Dendritic cell treated with granulocyte-macrophage colony-stimulating factor and Interleukin-4, amounts not matched to agents 40 ng/mL and 50 ng/mL, for 4 days (primary cell): ENCODE measurements at regions not wholly inside any gene's neighbourhood (a gene's known extent, or its start where the extent isn't known, plus 50 kb on each side); places are given as distances from the start of the nearest gene placed in this dataset.

ENCODE experiments used
- H3K27ac Mint-ChIP-seq: one replicate; pipeline ENCODE4 v1.8.0; 2022; ENCODE audit warnings: mild to moderate bottlenecking, mixed read lengths
- H3K27me3 Mint-ChIP-seq: one replicate; pipeline ENCODE4 v1.8.0; 2022; ENCODE audit warnings: mild to moderate bottlenecking, mixed read lengths
- H3K36me3 Mint-ChIP-seq: one replicate; pipeline ENCODE4 v1.8.0; 2022; ENCODE audit warnings: low read depth, mixed read lengths
- H3K4me1 Mint-ChIP-seq: one replicate; pipeline ENCODE4 v1.8.0; 2022; ENCODE audit warnings: low read depth, mixed read lengths
- H3K4me3 Mint-ChIP-seq: one replicate; pipeline ENCODE4 v1.8.0; 2022; ENCODE audit warnings: mild to moderate bottlenecking, moderate library complexity, mixed read lengths
- H3K9me3 Mint-ChIP-seq: one replicate; pipeline ENCODE4 v1.8.0; 2022; ENCODE audit warnings: mixed read lengths
- intact Hi-C: fragments of 100-400 bp; cut with micrococcal nuclease; formaldehyde crosslinking; loops from one replicate; pipeline ENCODE4 v1.15.0; 2022

DNA sequence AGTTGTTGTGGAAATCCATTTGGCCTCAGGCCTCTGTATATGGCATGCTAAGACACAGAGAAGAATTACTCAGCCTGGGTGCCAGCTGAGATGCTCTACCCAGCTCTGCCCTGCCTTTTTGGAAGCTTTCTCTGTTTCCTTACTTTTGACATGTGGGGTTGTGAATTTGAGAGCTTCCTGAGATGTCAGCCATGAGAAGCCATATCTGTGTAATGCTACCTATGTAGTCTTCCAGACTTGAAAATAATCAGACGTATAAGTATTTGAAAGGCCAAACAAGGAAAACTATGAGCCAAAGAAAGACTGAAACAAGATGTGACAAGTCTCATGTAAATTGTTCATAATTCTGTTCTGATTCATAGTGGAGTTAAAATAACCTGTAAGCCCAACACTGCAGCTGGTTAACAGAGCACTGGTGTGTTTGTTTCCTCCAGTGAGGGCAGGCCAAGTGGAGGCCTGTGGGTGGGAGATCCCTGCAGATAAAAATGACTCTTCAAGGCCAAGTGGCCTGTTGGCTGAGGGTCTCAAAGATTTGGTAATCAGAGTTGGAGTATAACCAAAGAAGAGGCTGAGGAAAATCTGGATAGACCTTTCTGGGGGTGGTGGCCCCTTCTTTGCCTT is 94.0 kb downstream of the TMX1 start:
- intact Hi-C loops = no loop called here
- Mint-ChIP-seq H3K4me3 (no peak overlapping the region), H3K27me3 (peaks cover 1% of the 10 kb centered on the region), H3K9me3 (no peaks in the 10 kb centered on the region), H3K27ac (no peak overlapping the region), H3K4me1 (no peaks in the 10 kb centered on the region), H3K36me3 (no peaks in the 10 kb centered on the region)

DNA sequence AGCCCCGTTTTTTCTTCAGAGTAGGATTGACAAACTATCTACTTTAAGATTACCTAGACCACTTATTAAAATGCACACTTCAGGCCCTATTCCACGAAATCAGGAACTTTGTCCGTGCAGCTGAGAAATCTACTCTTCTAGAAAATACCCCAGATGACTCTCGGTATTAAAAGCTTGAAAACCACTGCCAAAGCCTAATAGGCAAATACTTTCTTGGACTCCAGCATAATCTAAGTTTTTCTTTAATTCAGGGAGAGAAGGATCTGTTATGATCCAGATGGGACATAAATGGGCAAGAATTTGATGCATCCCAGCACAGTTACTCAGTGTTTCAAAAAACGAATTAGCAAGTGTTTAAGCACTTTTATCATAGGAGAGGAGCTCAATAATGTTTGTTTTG is 94.5 kb downstream of the TMX1 start:
- H3K4me3 Mint-ChIP-seq = no peak overlapping the region
- peaks cover 1% of the 10 kb centered on the region for H3K27me3 Mint-ChIP-seq
- no peaks in the 10 kb centered on the region for H3K36me3 Mint-ChIP-seq
- no peak overlapping the region for H3K27ac Mint-ChIP-seq
- no peaks in the 10 kb centered on the region for H3K9me3 Mint-ChIP-seq
- H3K4me1 Mint-ChIP-seq = no peaks in the 10 kb centered on the region
- intact Hi-C loops = no loop called here

DNA sequence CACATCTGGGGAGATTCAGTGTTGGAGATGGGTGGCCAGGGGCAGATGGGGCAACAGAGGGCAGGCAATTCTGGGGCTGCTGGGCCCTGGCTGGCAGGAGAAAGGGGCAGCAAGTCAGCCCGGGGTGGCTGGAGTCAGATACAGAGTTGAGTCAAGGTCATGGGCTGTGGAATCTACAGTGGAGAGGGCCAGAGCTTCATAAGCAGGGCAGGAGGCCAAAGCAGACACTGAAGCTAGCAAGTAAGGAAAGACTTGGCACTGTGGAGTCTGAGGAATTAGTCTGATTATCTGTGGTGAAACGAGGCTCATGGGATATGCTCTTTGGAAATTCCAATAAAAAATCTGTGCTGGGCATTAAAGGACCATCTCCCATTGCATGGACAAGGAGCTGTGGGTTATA is 95.5 kb downstream of the TMX1 start:
- H3K27ac Mint-ChIP-seq = no peak overlapping the region
- peaks cover 1% of the 10 kb centered on the region for H3K27me3 Mint-ChIP-seq
- no peaks in the 10 kb centered on the region for H3K4me1 Mint-ChIP-seq
- H3K4me3 Mint-ChIP-seq = no peak overlapping the region
- intact Hi-C loops = no loop called here
- no peaks in the 10 kb centered on the region for H3K9me3 Mint-ChIP-seq
- no peaks in the 10 kb centered on the region for H3K36me3 Mint-ChIP-seq

DNA sequence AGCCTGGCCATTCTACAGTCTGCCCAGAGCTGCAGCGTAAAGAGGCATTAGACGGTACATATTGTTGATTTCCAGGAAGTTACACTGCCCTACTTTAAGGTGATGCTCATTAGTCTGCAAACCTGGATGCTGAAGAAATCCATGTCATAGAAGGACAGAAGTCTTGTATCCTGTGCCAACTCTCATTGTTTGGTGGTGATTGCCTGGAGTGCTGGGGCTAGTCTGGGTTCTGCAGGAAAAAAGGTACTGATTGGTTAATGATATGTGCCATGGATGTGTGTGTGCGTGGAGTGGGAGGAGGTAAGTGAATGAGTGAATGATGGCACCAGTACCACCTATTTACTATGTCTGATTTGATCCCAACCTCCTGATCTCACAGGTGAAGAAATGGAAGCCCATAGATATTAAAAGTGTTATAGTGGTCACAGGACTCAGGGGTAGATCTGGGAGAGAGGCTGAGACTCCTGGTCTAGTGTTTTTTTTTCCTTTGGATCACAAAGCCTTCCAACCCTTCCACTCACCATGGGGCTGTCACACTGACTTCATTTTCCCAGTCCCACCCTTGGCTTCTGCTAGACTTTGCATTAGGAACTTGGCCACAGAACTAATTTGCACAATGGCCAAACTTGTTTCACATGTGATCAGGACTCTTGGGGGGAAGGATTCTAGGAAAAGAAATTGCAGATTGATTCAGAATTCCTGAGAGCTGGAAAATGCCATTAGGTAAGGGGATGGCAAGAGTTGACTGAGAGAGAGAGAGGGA is 96.1 kb downstream of the TMX1 start:
- H3K4me1 Mint-ChIP-seq = no peaks in the 10 kb centered on the region
- no peaks in the 10 kb centered on the region for H3K36me3 Mint-ChIP-seq
- H3K27me3 Mint-ChIP-seq = peaks cover 1% of the 10 kb centered on the region
- no peak overlapping the region for H3K27ac Mint-ChIP-seq
- no peak overlapping the region for H3K4me3 Mint-ChIP-seq
- intact Hi-C loops = no loop called here
- H3K9me3 Mint-ChIP-seq = no peaks in the 10 kb centered on the region

DNA sequence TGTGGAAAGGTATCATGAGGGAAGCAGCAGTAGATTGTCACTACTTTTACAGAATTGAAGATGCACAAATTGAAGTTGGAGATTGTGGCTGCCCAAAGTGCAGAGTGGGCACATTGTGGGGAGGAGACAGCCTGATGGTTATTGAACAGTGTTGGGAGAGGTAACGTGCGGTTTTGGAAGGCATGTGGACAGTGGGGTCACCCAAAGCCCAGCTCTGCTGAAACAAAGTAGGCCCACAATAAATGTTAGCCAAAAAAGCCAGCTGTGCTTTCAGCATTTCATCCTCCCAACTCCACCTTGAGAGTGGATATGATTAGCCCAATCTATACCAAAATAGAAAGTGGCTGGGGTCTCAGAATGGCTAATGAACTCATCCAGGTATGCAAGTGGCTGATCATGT is 96.7 kb downstream of the TMX1 start:
- Mint-ChIP-seq H3K36me3 (no peaks in the 10 kb centered on the region), H3K4me3 (no peak overlapping the region), H3K4me1 (no peaks in the 10 kb centered on the region), H3K9me3 (no peaks in the 10 kb centered on the region), H3K27ac (no peak overlapping the region), H3K27me3 (peaks cover 1% of the 10 kb centered on the region)
- intact Hi-C loops = no loop called here

DNA sequence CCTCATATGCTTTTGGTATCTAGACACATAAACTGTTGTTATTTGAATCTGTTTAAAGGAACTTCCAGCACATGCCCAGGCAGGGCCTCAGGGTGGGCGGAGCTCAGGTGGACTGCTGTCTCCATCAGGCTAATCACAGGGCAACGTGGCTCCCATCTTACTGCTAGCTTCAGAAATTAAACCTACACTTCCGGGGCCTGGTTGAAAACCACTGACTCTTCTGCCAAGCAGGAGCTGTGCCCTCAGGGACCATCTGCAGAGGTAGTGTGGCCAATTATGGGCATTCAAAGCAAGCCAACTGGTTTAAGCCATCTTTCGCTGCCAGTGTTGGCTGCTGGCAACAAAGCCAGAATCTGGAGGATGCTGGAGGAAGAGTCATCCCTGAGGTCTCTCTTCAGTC is 97.5 kb downstream of the TMX1 start:
- no peak overlapping the region for H3K27ac Mint-ChIP-seq
- no peak overlapping the region for H3K4me3 Mint-ChIP-seq
- H3K27me3 Mint-ChIP-seq = no peaks in the 10 kb centered on the region
- no peaks in the 10 kb centered on the region for H3K9me3 Mint-ChIP-seq
- no peaks in the 10 kb centered on the region for H3K36me3 Mint-ChIP-seq
- H3K4me1 Mint-ChIP-seq = no peaks in the 10 kb centered on the region
- intact Hi-C loops = no loop called here

DNA sequence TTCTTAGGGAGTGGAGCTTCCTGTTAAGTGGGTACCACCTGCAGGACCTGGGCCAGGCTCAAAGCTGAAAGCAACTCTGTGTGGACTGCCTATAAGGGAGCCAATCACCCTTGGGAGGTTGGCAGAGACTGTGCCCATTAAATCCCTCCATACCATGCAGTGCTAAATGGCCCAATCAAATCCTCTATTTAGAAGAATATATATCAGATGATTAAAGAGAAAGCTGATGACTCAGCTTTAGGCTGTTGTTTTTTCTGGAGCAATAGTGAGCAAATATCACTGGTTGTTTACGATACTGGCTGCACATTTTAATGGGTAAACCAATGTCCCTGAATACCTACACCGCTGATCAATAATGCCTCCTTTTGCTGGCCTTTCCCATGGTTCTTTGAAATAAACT is 101.3 kb downstream of the TMX1 start:
- intact Hi-C loops = no loop called here
- no peak overlapping the region for H3K4me3 Mint-ChIP-seq

DNA sequence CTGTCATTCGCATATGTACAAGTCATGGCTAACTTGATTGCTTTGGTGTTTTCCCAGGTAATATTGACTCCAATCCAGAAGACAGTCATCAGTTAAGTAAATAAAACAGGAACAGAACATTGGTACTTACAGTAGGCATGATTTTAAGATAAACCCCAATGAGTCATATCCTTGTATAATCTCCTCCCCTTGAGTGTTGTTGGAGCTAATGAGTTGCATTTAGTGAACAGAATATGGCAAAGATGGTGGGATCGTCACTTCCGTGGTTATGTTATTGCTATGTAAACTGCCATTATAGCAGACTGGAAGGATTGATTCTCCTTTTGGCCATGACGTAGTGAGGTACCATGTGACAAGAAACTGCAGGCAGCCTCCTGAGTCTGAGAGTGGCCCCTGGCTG is 102.2 kb downstream of the TMX1 start:
- intact Hi-C loops = no loop called here
- H3K4me3 Mint-ChIP-seq = no peak overlapping the region
- H3K9me3 Mint-ChIP-seq = peaks cover 12% of the 10 kb centered on the region
- H3K36me3 Mint-ChIP-seq = no peaks in the 10 kb centered on the region
- no peaks in the 10 kb centered on the region for H3K4me1 Mint-ChIP-seq
- no peak overlapping the region for H3K27ac Mint-ChIP-seq
- no peaks in the 10 kb centered on the region for H3K27me3 Mint-ChIP-seq

More for the DNA sequence above, 101.3 kb downstream of the TMX1 start:
- no peaks in the 10 kb centered on the region for H3K36me3 Mint-ChIP-seq
- no peaks in the 10 kb centered on the region for H3K27me3 Mint-ChIP-seq
- H3K27ac Mint-ChIP-seq = no peak overlapping the region
- H3K9me3 Mint-ChIP-seq = peaks cover 12% of the 10 kb centered on the region
- H3K4me1 Mint-ChIP-seq = no peaks in the 10 kb centered on the region

DNA sequence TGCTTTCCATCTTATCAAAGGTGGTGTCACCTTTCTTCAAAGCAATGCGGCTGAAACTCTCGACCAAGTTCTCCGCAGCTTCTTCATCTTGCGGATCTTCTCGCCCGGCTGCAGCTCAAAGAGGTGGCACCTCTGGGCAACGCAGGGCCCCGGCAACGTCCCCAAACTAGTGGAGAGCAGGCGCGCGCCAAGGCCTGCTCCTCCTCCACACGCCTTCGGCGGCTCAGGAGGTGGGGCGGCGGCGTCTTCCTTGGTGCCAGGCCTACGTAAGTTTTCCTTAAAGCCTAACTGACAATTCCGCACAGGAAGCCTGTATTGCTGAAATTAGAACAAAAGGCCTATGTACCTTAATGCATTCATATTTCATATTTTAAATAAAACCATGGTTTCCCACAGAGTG is 112.0 kb downstream of the TMX1 start:
- no peaks in the 10 kb centered on the region for H3K4me1 Mint-ChIP-seq

DNA sequence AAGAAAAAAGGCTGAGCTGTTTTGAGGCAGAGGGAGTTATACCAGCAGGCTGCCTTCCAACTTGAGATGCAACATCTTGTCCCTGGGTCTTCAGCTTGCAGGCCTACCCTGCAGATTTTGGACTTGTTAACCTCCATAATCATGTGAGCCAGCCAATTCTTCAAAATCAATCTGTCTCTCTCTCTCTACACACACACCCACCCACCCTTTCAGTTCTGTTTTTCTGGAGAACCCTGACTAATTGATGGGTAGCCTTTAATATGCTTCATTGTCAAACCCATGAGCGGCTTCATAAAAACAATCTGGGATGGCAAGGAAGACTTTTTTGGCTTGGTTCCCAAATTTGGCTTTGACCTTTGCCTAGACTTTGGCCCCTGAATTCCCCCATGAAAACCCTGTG is 113.9 kb downstream of the TMX1 start:
- intact Hi-C loops = no loop called here
- H3K36me3 Mint-ChIP-seq = no peaks in the 10 kb centered on the region

More for the DNA sequence above, 112.0 kb downstream of the TMX1 start:
- intact Hi-C loops = no loop called here
- Mint-ChIP-seq H3K27me3 (no peaks in the 10 kb centered on the region), H3K4me3 (no peak overlapping the region), H3K9me3 (no peaks in the 10 kb centered on the region), H3K27ac (no peak overlapping the region), H3K36me3 (no peaks in the 10 kb centered on the region)

DNA sequence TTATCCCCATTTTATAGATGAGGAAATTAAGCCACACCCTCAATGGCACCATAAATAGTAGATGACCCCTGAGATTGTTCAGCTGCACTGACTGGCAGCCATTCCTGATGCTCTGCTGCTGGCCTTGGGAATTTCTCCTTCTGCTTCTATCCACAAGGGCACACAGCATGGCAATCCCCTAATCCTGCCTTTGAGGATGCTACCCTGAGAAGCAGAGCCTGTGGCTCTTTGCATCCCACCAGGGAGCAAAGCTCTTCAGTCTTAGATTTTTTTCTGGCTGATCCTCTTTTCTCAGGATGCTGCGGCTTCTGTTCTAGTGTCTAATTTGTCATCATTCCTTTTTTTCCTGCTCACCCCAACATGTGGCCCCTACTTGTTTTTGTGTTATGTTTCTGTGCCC is 114.8 kb downstream of the TMX1 start:
- intact Hi-C loops = no loop called here
- Mint-ChIP-seq H3K36me3 (no peaks in the 10 kb centered on the region), H3K27ac (no peak overlapping the region), H3K4me1 (no peaks in the 10 kb centered on the region), H3K9me3 (no peaks in the 10 kb centered on the region), H3K4me3 (no peak overlapping the region), H3K27me3 (no peaks in the 10 kb centered on the region)

More for the DNA sequence above, 113.9 kb downstream of the TMX1 start:
- no peaks in the 10 kb centered on the region for H3K4me1 Mint-ChIP-seq
- H3K9me3 Mint-ChIP-seq = no peaks in the 10 kb centered on the region
- no peaks in the 10 kb centered on the region for H3K27me3 Mint-ChIP-seq
- H3K4me3 Mint-ChIP-seq = no peak overlapping the region
- H3K27ac Mint-ChIP-seq = no peak overlapping the region

DNA sequence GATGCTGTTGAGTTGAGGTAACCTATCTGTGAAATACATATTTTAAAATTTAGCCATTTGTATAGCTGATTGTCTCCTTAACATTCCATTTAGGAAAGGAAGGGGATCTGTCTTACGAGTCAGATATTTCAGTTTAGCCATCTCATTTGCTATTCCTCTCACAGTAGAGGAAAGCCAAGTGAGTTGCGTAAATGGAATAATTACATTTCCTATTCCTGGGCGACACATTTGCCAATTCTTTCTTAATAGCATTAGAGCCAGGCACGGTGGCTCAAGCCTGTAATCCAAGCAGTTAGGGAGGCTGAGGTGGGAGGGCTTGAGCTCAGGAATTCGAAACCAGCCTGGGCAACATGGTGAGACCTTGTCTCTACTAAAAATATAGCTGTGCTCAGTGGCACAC is 116.3 kb downstream of the TMX1 start:
- no peaks in the 10 kb centered on the region for H3K36me3 Mint-ChIP-seq
- intact Hi-C loops = no loop called here
- H3K27ac Mint-ChIP-seq = no peak overlapping the region
- no peaks in the 10 kb centered on the region for H3K27me3 Mint-ChIP-seq
- no peaks in the 10 kb centered on the region for H3K9me3 Mint-ChIP-seq
- H3K4me3 Mint-ChIP-seq = no peak overlapping the region
- H3K4me1 Mint-ChIP-seq = no peaks in the 10 kb centered on the region

DNA sequence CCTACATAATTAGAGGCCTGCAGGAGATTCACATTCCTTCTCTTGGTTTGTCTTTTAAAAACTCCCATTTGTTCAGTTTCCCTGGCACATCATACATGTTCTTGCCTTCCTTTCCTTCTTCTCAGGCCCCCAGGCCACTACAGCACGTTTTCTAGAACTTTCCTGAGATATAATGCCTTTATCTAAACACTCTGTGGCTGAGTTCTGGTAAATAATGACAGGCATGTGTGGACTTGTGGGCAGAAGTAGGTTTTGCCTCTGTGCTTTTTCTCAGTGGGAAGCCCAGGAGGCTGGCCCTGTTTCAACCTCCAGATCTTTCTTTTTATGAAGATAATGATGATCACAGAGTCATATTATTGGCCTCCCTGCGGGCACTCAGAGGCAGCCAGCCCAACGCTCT is 117.2 kb downstream of the TMX1 start:
- no peak overlapping the region for H3K27ac Mint-ChIP-seq
- intact Hi-C loops = no loop called here
- H3K4me3 Mint-ChIP-seq = no peak overlapping the region
- H3K9me3 Mint-ChIP-seq = no peaks in the 10 kb centered on the region
- H3K4me1 Mint-ChIP-seq = no peaks in the 10 kb centered on the region
- no peaks in the 10 kb centered on the region for H3K36me3 Mint-ChIP-seq
- H3K27me3 Mint-ChIP-seq = no peaks in the 10 kb centered on the region

DNA sequence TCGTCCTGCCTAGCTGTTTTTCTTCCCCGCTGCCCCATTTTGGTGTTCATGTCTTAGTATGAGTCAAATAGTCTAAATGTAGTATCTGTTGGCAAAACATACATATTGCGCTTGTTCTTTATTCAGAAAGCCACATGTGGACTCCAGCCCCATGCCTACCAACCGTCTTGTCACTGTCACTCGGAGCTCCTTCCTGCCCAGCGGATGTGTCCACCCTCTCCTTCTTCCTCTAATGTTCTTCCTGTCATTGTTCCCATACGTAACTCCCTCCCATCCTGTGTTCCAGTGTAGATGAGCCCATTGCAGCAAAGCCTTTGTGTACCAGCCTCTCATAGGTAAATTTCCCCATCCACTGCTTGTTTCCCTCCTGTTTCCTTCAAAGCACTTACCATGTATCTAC is 120.5 kb downstream of the TMX1 start:
- Mint-ChIP-seq H3K27me3 (no peaks in the 10 kb centered on the region), H3K4me1 (no peaks in the 10 kb centered on the region), H3K36me3 (no peaks in the 10 kb centered on the region), H3K9me3 (no peaks in the 10 kb centered on the region), H3K27ac (no peak overlapping the region), H3K4me3 (no peak overlapping the region)
- intact Hi-C loops = no loop called here
